ENCODE measurements at regions not wholly inside any gene's neighbourhood (a gene's known extent, or its start where the extent isn't known, plus 50 kb on each side); places are given as distances from the start of the nearest gene placed in this dataset.

DNA sequence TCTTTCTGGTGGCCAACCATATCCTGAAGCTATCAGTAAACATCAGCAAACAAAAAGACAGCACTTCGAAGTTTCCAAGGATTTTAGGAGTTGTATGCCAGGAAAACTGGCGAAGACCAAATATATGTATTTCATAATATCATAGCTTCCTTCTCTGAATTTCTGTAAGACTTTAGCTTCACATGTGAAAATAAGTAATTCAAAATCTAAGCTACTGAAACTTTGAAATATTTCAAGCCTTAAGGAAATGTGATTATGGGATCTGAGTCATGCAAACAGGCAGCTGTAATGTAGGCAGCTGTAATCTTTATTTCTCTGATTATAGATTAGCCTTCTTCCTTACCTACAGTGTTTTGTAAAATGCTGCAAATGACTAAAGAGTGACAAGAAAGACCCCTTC lies 70.7 kb upstream of the ANKRD10 start:
- Histone ChIP-seq H3K14ac (ENCODE audit: low read length) (no peak overlapping the region), H3K4me2 (ENCODE audit: insufficient read depth, low read length, poor library complexity, severe bottlenecking) (no peak overlapping the region), H4K91ac (ENCODE audit: low read depth, low read length, poor library complexity) (no peak overlapping the region), H2BK5ac (ENCODE audit: low read length) (no peak overlapping the region), H4K8ac (ENCODE audit: low read depth, low read length) (no peak overlapping the region), H2BK120ac (ENCODE audit: low read depth, low read length) (no peak overlapping the region), H2BK15ac (ENCODE audit: low read length) (no peak overlapping the region), H3K36me3 (replicated peaks in 1 of 2; ENCODE audit: control insufficient read depth in 2 of 2, insufficient read depth in 2 of 2, low read length in 2 of 2) (no peaks in the 10 kb centered on the region), H3K4me1 (ENCODE audit: control insufficient read depth in 2 of 2, insufficient read depth in 1 of 2, low read depth in 1 of 2, low read length in 2 of 2) (no peaks in the 10 kb centered on the region), H2AK5ac (ENCODE audit: low read depth, low read length) (no peak overlapping the region), H2BK12ac (ENCODE audit: low read length) (no peak overlapping the region), H3K18ac (ENCODE audit: low read length) (no peak overlapping the region), H3K4ac (ENCODE audit: low read length) (no peak overlapping the region), H3K4me3 (ENCODE audit: low read length in 2 of 2) (no peak overlapping the region), H3K27ac (replicated peaks; ENCODE audit: low read length) (no peak overlapping the region), H3K23ac (ENCODE audit: low read depth, low read length, poor library complexity) (no peak overlapping the region), H3K79me1 (ENCODE audit: low read depth, low read length) (no peaks in the 10 kb centered on the region), H2AFZ (ENCODE audit: low read length) (no peak overlapping the region), H3K9me3 (replicated peaks in 1 of 2; ENCODE audit: control insufficient read depth in 2 of 2, insufficient read depth in 1 of 2, low read depth in 1 of 2, low read length in 2 of 2) (no peaks in the 10 kb centered on the region), H3K27me3 (ENCODE audit: control insufficient read depth in 3 of 3, insufficient read depth in 3 of 3, low read depth in 1 of 3, low read length in 3 of 3) (peaks cover 0 to 9% (median 0%) of the 10 kb centered on the region in 3 experiments), H3K9ac (ENCODE audit: low read depth, low read length, poor library complexity) (no peak overlapping the region)
- WGBS, 2 donors (ENCODE audit: extremely low coverage in 2 of 2, insufficient read length in 2 of 2, insufficient replicate concordance in 1 of 2) = no CpG with 5 or more reads among the region's 2 CpGs
- DNase-seq (ENCODE audit: low spot score) = no peak

DNA sequence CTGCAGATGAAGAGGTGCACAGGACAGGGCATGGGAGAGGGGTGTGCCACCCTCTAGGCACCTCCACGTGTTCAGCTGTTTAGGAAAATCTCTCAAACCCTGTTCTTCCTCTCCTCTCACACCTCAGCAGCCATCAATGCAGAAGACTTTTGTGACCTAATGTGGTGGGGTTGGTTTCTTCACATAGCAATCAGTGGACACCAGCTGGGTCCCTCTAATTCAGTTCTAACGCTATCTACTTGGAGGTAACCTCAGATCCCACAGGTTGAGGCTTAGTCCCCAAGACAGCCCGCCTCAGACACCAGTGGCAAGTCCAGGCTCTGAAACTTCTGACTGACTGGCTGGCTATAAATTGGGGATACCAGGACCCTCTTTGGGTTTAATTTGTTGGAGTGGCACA lies 69.9 kb upstream of the ANKRD10 start:
- Histone ChIP-seq H3K18ac (ENCODE audit: low read length) (no peak overlapping the region), H3K23ac (ENCODE audit: low read depth, low read length, poor library complexity) (no peak overlapping the region), H3K79me1 (ENCODE audit: low read depth, low read length) (no peaks in the 10 kb centered on the region), H2BK120ac (ENCODE audit: low read depth, low read length) (no peak overlapping the region), H3K4me1 (ENCODE audit: control insufficient read depth in 2 of 2, insufficient read depth in 1 of 2, low read depth in 1 of 2, low read length in 2 of 2) (no peaks in the 10 kb centered on the region), H2BK5ac (ENCODE audit: low read length) (no peak overlapping the region), H3K36me3 (replicated peaks in 1 of 2; ENCODE audit: control insufficient read depth in 2 of 2, insufficient read depth in 2 of 2, low read length in 2 of 2) (no peaks in the 10 kb centered on the region), H3K14ac (ENCODE audit: low read length) (no peak overlapping the region), H2BK15ac (ENCODE audit: low read length) (no peak overlapping the region), H2AFZ (ENCODE audit: low read length) (no peak overlapping the region), H3K27ac (replicated peaks; ENCODE audit: low read length) (no peak overlapping the region), H3K27me3 (ENCODE audit: control insufficient read depth in 3 of 3, insufficient read depth in 3 of 3, low read depth in 1 of 3, low read length in 3 of 3) (peaks cover 0 to 9% (median 0%) of the 10 kb centered on the region in 3 experiments), H3K4me2 (ENCODE audit: insufficient read depth, low read length, poor library complexity, severe bottlenecking) (no peak overlapping the region), H4K8ac (ENCODE audit: low read depth, low read length) (no peak overlapping the region), H3K4me3 (ENCODE audit: low read length in 2 of 2) (no peak overlapping the region), H3K9me3 (replicated peaks in 1 of 2; ENCODE audit: control insufficient read depth in 2 of 2, insufficient read depth in 1 of 2, low read depth in 1 of 2, low read length in 2 of 2) (no peaks in the 10 kb centered on the region), H3K9ac (ENCODE audit: low read depth, low read length, poor library complexity) (no peak overlapping the region), H4K91ac (ENCODE audit: low read depth, low read length, poor library complexity) (no peak overlapping the region), H2BK12ac (ENCODE audit: low read length) (no peak overlapping the region), H2AK5ac (ENCODE audit: low read depth, low read length) (no peak overlapping the region), H3K4ac (ENCODE audit: low read length) (no peak overlapping the region)
- no CpG with 5 or more reads among the region's 3 CpGs for WGBS, 2 donors (ENCODE audit: extremely low coverage in 2 of 2, insufficient read length in 2 of 2, insufficient replicate concordance in 1 of 2)
- DNase-seq (ENCODE audit: low spot score) = no peak

DNA sequence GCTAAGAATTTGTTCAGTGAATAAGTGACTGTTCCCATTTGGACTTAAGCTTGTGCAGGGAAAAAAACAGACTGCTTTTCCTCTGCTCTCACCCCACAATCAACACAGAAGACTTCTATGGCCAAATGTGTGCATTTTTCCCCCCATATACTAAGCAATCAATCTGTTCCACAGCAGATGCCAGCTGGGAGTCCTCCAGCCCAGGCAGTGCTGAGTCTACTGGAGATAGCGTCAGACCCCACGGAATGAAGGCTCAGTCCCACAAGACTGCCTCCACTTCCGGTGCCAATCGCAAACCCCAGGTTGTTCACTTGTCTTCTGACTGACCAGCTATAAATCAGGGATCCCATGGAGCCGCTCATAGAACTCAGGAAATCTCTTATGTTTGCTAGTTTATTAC lies 69.5 kb upstream of the ANKRD10 start:
- Histone ChIP-seq H3K4me2 (ENCODE audit: insufficient read depth, low read length, poor library complexity, severe bottlenecking) (no peak overlapping the region), H3K27ac (replicated peaks; ENCODE audit: low read length) (no peak overlapping the region), H3K9me3 (replicated peaks in 1 of 2; ENCODE audit: control insufficient read depth in 2 of 2, insufficient read depth in 1 of 2, low read depth in 1 of 2, low read length in 2 of 2) (peaks cover 0 to under 1% of the 10 kb centered on the region in 2 donors), H3K79me1 (ENCODE audit: low read depth, low read length) (no peaks in the 10 kb centered on the region), H3K4me3 (ENCODE audit: low read length in 2 of 2) (no peak overlapping the region), H3K27me3 (ENCODE audit: control insufficient read depth in 3 of 3, insufficient read depth in 3 of 3, low read depth in 1 of 3, low read length in 3 of 3) (peaks cover 0 to 10% (median 0%) of the 10 kb centered on the region in 3 experiments), H2AFZ (ENCODE audit: low read length) (no peak overlapping the region), H3K23ac (ENCODE audit: low read depth, low read length, poor library complexity) (no peak overlapping the region), H2BK120ac (ENCODE audit: low read depth, low read length) (no peak overlapping the region), H4K91ac (ENCODE audit: low read depth, low read length, poor library complexity) (no peak overlapping the region), H4K8ac (ENCODE audit: low read depth, low read length) (no peak overlapping the region), H2BK12ac (ENCODE audit: low read length) (no peak overlapping the region), H3K18ac (ENCODE audit: low read length) (no peak overlapping the region), H3K14ac (ENCODE audit: low read length) (no peak overlapping the region), H3K4ac (ENCODE audit: low read length) (no peak overlapping the region), H3K36me3 (replicated peaks in 1 of 2; ENCODE audit: control insufficient read depth in 2 of 2, insufficient read depth in 2 of 2, low read length in 2 of 2) (no peaks in the 10 kb centered on the region), H2BK5ac (ENCODE audit: low read length) (no peak overlapping the region), H3K4me1 (ENCODE audit: control insufficient read depth in 2 of 2, insufficient read depth in 1 of 2, low read depth in 1 of 2, low read length in 2 of 2) (no peaks in the 10 kb centered on the region), H3K9ac (ENCODE audit: low read depth, low read length, poor library complexity) (no peak overlapping the region), H2BK15ac (ENCODE audit: low read length) (no peak overlapping the region), H2AK5ac (ENCODE audit: low read depth, low read length) (no peak overlapping the region)
- no CpG with 5 or more reads among the region's 5 CpGs for WGBS, 2 donors (ENCODE audit: extremely low coverage in 2 of 2, insufficient read length in 2 of 2, insufficient replicate concordance in 1 of 2)
- no peak for DNase-seq (ENCODE audit: low spot score)

DNA sequence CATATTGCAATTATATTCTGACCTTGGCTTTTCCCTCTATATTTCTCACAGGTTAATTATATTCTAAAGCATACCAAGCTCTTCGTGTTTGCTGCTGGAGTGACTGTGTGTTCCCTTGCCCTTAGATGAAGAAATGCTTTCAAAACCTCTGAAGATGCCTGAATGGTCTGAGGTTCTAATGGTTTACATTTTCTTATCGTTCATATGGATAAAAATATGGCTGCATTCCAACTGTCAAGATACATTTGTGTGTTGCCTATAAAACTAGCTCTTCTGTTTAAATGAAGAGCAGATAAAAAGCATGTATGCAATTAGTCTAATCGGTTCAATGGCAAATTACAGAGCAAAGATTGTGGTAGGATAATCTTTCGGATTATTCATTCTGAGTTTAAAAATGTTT lies 68.4 kb upstream of the ANKRD10 start:
- Histone ChIP-seq H2BK15ac (ENCODE audit: low read length) (no peak overlapping the region), H3K4me3 (ENCODE audit: low read length in 2 of 2) (no peak overlapping the region), H3K9me3 (replicated peaks in 1 of 2; ENCODE audit: control insufficient read depth in 2 of 2, insufficient read depth in 1 of 2, low read depth in 1 of 2, low read length in 2 of 2) (peaks cover 0 to 3% of the 10 kb centered on the region in 2 donors), H3K27ac (replicated peaks; ENCODE audit: low read length) (no peak overlapping the region), H4K91ac (ENCODE audit: low read depth, low read length, poor library complexity) (no peak overlapping the region), H3K4me2 (ENCODE audit: insufficient read depth, low read length, poor library complexity, severe bottlenecking) (no peak overlapping the region), H3K4ac (ENCODE audit: low read length) (no peak overlapping the region), H3K4me1 (ENCODE audit: control insufficient read depth in 2 of 2, insufficient read depth in 1 of 2, low read depth in 1 of 2, low read length in 2 of 2) (no peaks in the 10 kb centered on the region), H3K23ac (ENCODE audit: low read depth, low read length, poor library complexity) (no peak overlapping the region), H2BK5ac (ENCODE audit: low read length) (no peak overlapping the region), H2AFZ (ENCODE audit: low read length) (no peak overlapping the region), H3K9ac (ENCODE audit: low read depth, low read length, poor library complexity) (no peak overlapping the region), H3K18ac (ENCODE audit: low read length) (no peak overlapping the region), H2AK5ac (ENCODE audit: low read depth, low read length) (no peak overlapping the region), H3K36me3 (replicated peaks in 1 of 2; ENCODE audit: control insufficient read depth in 2 of 2, insufficient read depth in 2 of 2, low read length in 2 of 2) (no peaks in the 10 kb centered on the region), H3K14ac (ENCODE audit: low read length) (no peak overlapping the region), H3K79me1 (ENCODE audit: low read depth, low read length) (no peaks in the 10 kb centered on the region), H3K27me3 (ENCODE audit: control insufficient read depth in 3 of 3, insufficient read depth in 3 of 3, low read depth in 1 of 3, low read length in 3 of 3) (peaks cover 0 to 17% (median 0%) of the 10 kb centered on the region in 3 experiments), H2BK120ac (ENCODE audit: low read depth, low read length) (no peak overlapping the region), H2BK12ac (ENCODE audit: low read length) (no peak overlapping the region), H4K8ac (ENCODE audit: low read depth, low read length) (no peak overlapping the region)
- WGBS, 2 donors (ENCODE audit: extremely low coverage in 2 of 2, insufficient read length in 2 of 2, insufficient replicate concordance in 1 of 2) = no CpG with 5 or more reads among the region's 4 CpGs
- no peak for DNase-seq (ENCODE audit: low spot score)

Data from neuronal stem cell (in vitro differentiated cells).